SK-N-SH treated with all-trans-retinoic acid at 6 μM for 48 hours (cell line): ENCODE measurements at regions not wholly inside any gene's neighbourhood (a gene's known extent, or its start where the extent isn't known, plus 50 kb on each side); places are given as distances from the start of the nearest gene placed in this dataset.

Source experiments
- ATAC-seq: fragments of 200-7000 bp; cut with Tn5 transposase; 3 replicates; pipeline ENCODE4 v1.9.1; 2020; ENCODE audit warnings: mild to moderate bottlenecking, moderate library complexity
- ARNTL ChIP-seq: fragments of 450-650 bp; formaldehyde crosslinking; IDR thresholded peaks from 2 replicates; pipeline ENCODE4 v1.5.0; 2020; ENCODE audit warnings: low read depth, mild to moderate bottlenecking, moderate library complexity, borderline replicate concordance
- CSDC2 ChIP-seq: fragments of 250-450 bp; sonication (Bioruptor Pico); IDR thresholded peaks from 2 replicates; pipeline ENCODE4 v1.5.0; 2020; ENCODE audit warnings: mild to moderate bottlenecking, moderate library complexity
- GLIS3 ChIP-seq: fragments of 250-450 bp; sonication (Bioruptor Pico); IDR thresholded peaks from 2 replicates; pipeline ENCODE4 v1.5.0; 2020; ENCODE audit warnings: mild to moderate bottlenecking, moderate library complexity
- ISL1 ChIP-seq: fragments of 250-450 bp; sonication (Bioruptor Pico); IDR thresholded peaks from 2 replicates; pipeline ENCODE4 v2.1.2; 2022; ENCODE audit warnings: mild to moderate bottlenecking, moderate library complexity
- OSR1 ChIP-seq: fragments of 250-450 bp; sonication (Bioruptor Pico); IDR thresholded peaks from 2 replicates; pipeline ENCODE4 v1.8.0; 2022; ENCODE audit warnings: moderate library complexity, mild to moderate bottlenecking, inconsistent platforms
- PPARA ChIP-seq: fragments of 250-450 bp; sonication (Bioruptor Pico); IDR thresholded peaks from 2 replicates; pipeline ENCODE4 v1.5.0; 2020; ENCODE audit warnings: mild to moderate bottlenecking, borderline replicate concordance
- RARB ChIP-seq: fragments of 250-450 bp; sonication (Bioruptor Pico); IDR thresholded peaks from 2 replicates; pipeline ENCODE4 v1.8.0; 2021; ENCODE audit warnings: mild to moderate bottlenecking, moderate library complexity
- SNAI2 ChIP-seq: fragments of 250-450 bp; sonication (Bioruptor Pico); IDR thresholded peaks from 2 replicates; pipeline ENCODE4 v1.5.0; 2020; ENCODE audit warnings: mild to moderate bottlenecking, moderate library complexity
- TOX ChIP-seq: fragments of 250-450 bp; sonication (Bioruptor Pico); IDR thresholded peaks from 2 replicates; pipeline ENCODE4 v1.8.0; 2021; ENCODE audit warnings: mild to moderate bottlenecking, moderate library complexity, borderline replicate concordance
- ZC3H10 ChIP-seq: fragments of 250-450 bp; sonication (Bioruptor Pico); IDR thresholded peaks from 2 replicates; pipeline ENCODE4 v1.5.1; 2021; ENCODE audit warnings: mild to moderate bottlenecking, moderate library complexity
- ZFP3 ChIP-seq: fragments of 250-450 bp; sonication (Bioruptor Pico); IDR thresholded peaks from 2 replicates; pipeline ENCODE4 v1.5.0; 2020; ENCODE audit warnings: mild to moderate bottlenecking, moderate library complexity
- ZFP30 ChIP-seq: fragments of 450-650 bp; formaldehyde crosslinking; IDR thresholded peaks from 2 replicates; pipeline ENCODE4 v1.5.0; 2022; ENCODE audit warnings: mild to moderate bottlenecking, moderate library complexity
- ZNF565 ChIP-seq: fragments of 450-650 bp; formaldehyde crosslinking; conservative IDR thresholded peaks from 2 replicates; pipeline ENCODE4 v1.5.0; 2020; ENCODE audit warnings: low read depth, mild to moderate bottlenecking, moderate library complexity
- ZNF70 ChIP-seq: fragments of 450-650 bp; formaldehyde crosslinking; IDR thresholded peaks from 2 replicates; pipeline ENCODE4 v1.5.0; 2020; ENCODE audit warnings: mild to moderate bottlenecking, moderate library complexity
- TF ChIP-seq, protein P1 (sequence below): fragments of 250-450 bp; sonication (Bioruptor Pico); IDR thresholded peaks from 2 replicates; pipeline ENCODE4 v1.8.0; 2021; ENCODE audit warnings: low read depth, mild to moderate bottlenecking, moderate library complexity, borderline replicate concordance
- TF ChIP-seq, protein P2 (sequence below): fragments of 250-450 bp; sonication (Bioruptor Pico); IDR thresholded peaks from 2 replicates; pipeline ENCODE4 v1.5.1; 2021; ENCODE audit warnings: mild to moderate bottlenecking, moderate library complexity
- TF ChIP-seq, protein P3 (sequence below): fragments of 250-450 bp; sonication (Bioruptor Pico); IDR thresholded peaks from 2 replicates; pipeline ENCODE4 v1.8.0; 2020; ENCODE audit warnings: mild to moderate bottlenecking, moderate library complexity, borderline replicate concordance
- TF ChIP-seq, protein P4 (sequence below): fragments of 250-450 bp; sonication (Bioruptor Pico); IDR thresholded peaks from 2 replicates; pipeline ENCODE4 v1.5.0; 2020; ENCODE audit warnings: mild to moderate bottlenecking, moderate library complexity

DNA sequence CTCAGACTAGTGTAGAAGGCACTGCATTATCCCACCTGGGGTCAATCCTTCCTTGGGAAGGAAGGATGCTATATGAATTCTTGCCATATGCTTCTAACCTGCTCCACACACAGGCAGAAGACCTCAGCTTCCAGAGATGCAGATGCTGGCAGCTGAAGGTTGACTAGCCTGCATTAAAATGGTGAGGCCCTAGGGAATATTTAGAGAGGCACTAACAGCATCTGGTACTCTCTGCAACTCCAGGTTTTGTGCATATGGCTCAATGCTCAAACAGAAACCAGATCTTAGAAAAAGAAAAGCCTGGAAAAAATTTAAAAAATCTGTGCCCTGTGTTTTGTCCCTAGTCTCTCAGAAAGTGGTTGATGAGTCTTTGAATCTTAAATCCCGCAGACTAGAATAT, 56.0 kb upstream of the MYRIP start:
- ATAC-seq, result peak; percentile 15; the same call in 1 of the 3 replicates
- TF ChIP-seq, protein P1, sequence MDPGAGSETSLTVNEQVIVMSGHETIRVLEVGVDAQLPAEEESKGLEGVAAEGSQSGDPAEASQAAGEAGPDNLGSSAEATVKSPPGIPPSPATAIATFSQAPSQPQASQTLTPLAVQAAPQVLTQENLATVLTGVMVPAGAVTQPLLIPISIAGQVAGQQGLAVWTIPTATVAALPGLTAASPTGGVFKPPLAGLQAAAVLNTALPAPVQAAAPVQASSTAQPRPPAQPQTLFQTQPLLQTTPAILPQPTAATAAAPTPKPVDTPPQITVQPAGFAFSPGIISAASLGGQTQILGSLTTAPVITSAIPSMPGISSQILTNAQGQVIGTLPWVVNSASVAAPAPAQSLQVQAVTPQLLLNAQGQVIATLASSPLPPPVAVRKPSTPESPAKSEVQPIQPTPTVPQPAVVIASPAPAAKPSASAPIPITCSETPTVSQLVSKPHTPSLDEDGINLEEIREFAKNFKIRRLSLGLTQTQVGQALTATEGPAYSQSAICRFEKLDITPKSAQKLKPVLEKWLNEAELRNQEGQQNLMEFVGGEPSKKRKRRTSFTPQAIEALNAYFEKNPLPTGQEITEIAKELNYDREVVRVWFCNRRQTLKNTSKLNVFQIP (CRISPR knock-in tag), result no peak
- TF ChIP-seq ZC3H10 (CRISPR knock-in tag), result no peak
- no peak for TF ChIP-seq RARB (CRISPR knock-in tag)
- no peak for TF ChIP-seq ZFP3 (CRISPR knock-in tag)
- no peak for TF ChIP-seq ZNF70 (CRISPR knock-in tag)
- TF ChIP-seq, protein P2, sequence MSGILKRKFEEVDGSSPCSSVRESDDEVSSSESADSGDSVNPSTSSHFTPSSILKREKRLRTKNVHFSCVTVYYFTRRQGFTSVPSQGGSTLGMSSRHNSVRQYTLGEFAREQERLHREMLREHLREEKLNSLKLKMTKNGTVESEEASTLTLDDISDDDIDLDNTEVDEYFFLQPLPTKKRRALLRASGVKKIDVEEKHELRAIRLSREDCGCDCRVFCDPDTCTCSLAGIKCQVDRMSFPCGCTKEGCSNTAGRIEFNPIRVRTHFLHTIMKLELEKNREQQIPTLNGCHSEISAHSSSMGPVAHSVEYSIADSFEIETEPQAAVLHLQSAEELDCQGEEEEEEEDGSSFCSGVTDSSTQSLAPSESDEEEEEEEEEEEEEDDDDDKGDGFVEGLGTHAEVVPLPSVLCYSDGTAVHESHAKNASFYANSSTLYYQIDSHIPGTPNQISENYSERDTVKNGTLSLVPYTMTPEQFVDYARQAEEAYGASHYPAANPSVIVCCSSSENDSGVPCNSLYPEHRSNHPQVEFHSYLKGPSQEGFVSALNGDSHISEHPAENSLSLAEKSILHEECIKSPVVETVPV (CRISPR knock-in tag), result no peak
- TF ChIP-seq TOX, result no peak
- no peak for TF ChIP-seq ZNF565 (CRISPR knock-in tag)
- TF ChIP-seq GLIS3, result no peak

DNA sequence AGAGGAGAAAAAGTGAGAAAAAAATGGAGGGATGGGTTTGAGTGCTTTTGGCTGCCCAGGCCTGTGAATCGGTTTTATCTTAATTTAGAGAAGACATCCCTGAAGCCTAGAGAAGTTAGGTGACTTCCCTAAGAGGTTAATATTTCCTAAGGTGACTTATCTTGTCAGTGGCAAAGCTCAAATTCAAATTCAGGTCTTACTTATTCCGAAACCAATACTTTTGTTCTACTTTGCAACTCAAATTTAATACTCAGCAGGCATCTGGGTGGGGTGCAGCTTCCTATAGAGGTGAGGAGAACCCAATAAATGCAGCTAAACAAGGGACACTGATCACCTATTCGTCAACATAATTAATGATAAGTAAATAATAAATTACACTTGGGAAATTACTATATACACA, 54.9 kb upstream of the MYRIP start:
- TF ChIP-seq CSDC2 (CRISPR knock-in tag) (no peak), ISL1 (no peak), PPARA (CRISPR knock-in tag) (no peak), ZNF70 (CRISPR knock-in tag) (no peak), OSR1 (CRISPR knock-in tag) (no peak), RARB (CRISPR knock-in tag) (no peak), ARNTL (no peak)
- TF ChIP-seq, protein P3, sequence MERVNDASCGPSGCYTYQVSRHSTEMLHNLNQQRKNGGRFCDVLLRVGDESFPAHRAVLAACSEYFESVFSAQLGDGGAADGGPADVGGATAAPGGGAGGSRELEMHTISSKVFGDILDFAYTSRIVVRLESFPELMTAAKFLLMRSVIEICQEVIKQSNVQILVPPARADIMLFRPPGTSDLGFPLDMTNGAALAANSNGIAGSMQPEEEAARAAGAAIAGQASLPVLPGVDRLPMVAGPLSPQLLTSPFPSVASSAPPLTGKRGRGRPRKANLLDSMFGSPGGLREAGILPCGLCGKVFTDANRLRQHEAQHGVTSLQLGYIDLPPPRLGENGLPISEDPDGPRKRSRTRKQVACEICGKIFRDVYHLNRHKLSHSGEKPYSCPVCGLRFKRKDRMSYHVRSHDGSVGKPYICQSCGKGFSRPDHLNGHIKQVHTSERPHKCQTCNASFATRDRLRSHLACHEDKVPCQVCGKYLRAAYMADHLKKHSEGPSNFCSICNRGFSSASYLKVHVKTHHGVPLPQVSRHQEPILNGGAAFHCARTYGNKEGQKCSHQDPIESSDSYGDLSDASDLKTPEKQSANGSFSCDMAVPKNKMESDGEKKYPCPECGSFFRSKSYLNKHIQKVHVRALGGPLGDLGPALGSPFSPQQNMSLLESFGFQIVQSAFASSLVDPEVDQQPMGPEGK, result no peak
- TF ChIP-seq, all 23 proteins: peak for 0
- ATAC-seq, result no peak

DNA sequence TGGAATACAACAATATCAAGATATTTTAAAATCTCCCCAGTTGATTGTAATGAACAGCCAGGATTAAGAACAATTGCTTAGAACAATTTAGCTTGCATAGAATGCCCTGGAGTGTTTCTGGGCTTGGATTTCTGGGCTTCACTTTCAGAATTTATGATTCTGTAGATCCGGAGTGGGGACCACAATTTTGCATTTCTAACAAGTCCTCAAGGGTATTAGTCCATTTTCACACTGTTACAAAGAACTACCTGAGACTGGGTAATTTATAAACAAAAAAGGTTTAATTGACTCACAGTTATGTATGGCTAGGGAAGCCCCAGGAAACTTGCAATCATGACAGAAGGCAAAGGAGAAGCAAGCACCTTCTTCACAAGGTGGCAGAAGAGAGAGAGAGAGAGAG, 54.3 kb upstream of the MYRIP start:
- TF ChIP-seq ZFP3 (CRISPR knock-in tag) (no peak), OSR1 (CRISPR knock-in tag) (no peak), RARB (CRISPR knock-in tag) (no peak), ZNF70 (CRISPR knock-in tag) (no peak), SNAI2 (CRISPR knock-in tag) (no peak), ZNF565 (CRISPR knock-in tag) (no peak), GLIS3 (no peak), ARNTL (no peak), ZFP30 (CRISPR knock-in tag) (no peak)
- TF ChIP-seq, protein P1 (CRISPR knock-in tag), result no peak
- TF ChIP-seq, protein P2 (CRISPR knock-in tag), result no peak
- TF ChIP-seq, protein P4, sequence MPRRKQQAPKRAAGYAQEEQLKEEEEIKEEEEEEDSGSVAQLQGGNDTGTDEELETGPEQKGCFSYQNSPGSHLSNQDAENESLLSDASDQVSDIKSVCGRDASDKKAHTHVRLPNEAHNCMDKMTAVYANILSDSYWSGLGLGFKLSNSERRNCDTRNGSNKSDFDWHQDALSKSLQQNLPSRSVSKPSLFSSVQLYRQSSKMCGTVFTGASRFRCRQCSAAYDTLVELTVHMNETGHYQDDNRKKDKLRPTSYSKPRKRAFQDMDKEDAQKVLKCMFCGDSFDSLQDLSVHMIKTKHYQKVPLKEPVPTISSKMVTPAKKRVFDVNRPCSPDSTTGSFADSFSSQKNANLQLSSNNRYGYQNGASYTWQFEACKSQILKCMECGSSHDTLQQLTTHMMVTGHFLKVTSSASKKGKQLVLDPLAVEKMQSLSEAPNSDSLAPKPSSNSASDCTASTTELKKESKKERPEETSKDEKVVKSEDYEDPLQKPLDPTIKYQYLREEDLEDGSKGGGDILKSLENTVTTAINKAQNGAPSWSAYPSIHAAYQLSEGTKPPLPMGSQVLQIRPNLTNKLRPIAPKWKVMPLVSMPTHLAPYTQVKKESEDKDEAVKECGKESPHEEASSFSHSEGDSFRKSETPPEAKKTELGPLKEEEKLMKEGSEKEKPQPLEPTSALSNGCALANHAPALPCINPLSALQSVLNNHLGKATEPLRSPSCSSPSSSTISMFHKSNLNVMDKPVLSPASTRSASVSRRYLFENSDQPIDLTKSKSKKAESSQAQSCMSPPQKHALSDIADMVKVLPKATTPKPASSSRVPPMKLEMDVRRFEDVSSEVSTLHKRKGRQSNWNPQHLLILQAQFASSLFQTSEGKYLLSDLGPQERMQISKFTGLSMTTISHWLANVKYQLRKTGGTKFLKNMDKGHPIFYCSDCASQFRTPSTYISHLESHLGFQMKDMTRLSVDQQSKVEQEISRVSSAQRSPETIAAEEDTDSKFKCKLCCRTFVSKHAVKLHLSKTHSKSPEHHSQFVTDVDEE (CRISPR knock-in tag), result no peak
- TF ChIP-seq, protein P3, result no peak
- no peak for ATAC-seq
